ENCODE measurements at regions not wholly inside any gene's neighbourhood (a gene's known extent, or its start where the extent isn't known, plus 50 kb on each side); places are given as distances from the start of the nearest gene placed in this dataset.

GRCh38 chr1:87844251-87844650 lies 515.6 kb downstream of the LMO4 start:
- no peak overlapping the region for H3K27ac ChIP-seq (ENCODE audit: poor library complexity, severe bottlenecking)
- ATAC-seq (ENCODE audit: low read depth) (no peak), DNase-seq (ENCODE audit: low spot score) (no peak)
- no peak overlapping the region for H3K4me3 ChIP-seq (ENCODE audit: severe bottlenecking)
- H3K27me3 ChIP-seq (ENCODE audit: insufficient read depth, poor library complexity, severe bottlenecking) = no peaks in the 10 kb centered on the region
- no peak for TF ChIP-seq CTCF (IDR thresholded peaks at IDR 0.05; ENCODE audit: poor library complexity, severe bottlenecking)
- H3K4me1 ChIP-seq (ENCODE audit: insufficient read depth, poor library complexity, severe bottlenecking) = no peaks in the 10 kb centered on the region
- H3K36me3 ChIP-seq (ENCODE audit: low read depth) = no peaks in the 10 kb centered on the region
- H3K9me3 ChIP-seq (ENCODE audit: severe bottlenecking) = no peaks in the 10 kb centered on the region

GRCh38 chr1:87851490-87851889 lies 522.8 kb downstream of the LMO4 start:
- TF ChIP-seq CTCF (IDR thresholded peaks at IDR 0.05; ENCODE audit: poor library complexity, severe bottlenecking) = no peak
- Histone ChIP-seq H3K4me1 (ENCODE audit: insufficient read depth, poor library complexity, severe bottlenecking) (no peaks in the 10 kb centered on the region), H3K9me3 (ENCODE audit: severe bottlenecking) (no peaks in the 10 kb centered on the region), H3K27me3 (ENCODE audit: insufficient read depth, poor library complexity, severe bottlenecking) (no peaks in the 10 kb centered on the region), H3K27ac (ENCODE audit: poor library complexity, severe bottlenecking) (no peak overlapping the region), H3K36me3 (ENCODE audit: low read depth) (no peaks in the 10 kb centered on the region), H3K4me3 (ENCODE audit: severe bottlenecking) (no peak overlapping the region)
- ATAC-seq (ENCODE audit: low read depth) = no peak
- DNase-seq (ENCODE audit: low spot score) = no peak

GRCh38 chr1:87852410-87853161 lies 523.9 kb downstream of the LMO4 start:
- no peak for ATAC-seq (ENCODE audit: low read depth)
- no peak overlapping the region for H3K4me3 ChIP-seq (ENCODE audit: severe bottlenecking)
- no peaks in the 10 kb centered on the region for H3K27me3 ChIP-seq (ENCODE audit: insufficient read depth, poor library complexity, severe bottlenecking)
- H3K9me3 ChIP-seq (ENCODE audit: severe bottlenecking) = no peaks in the 10 kb centered on the region
- no peaks in the 10 kb centered on the region for H3K36me3 ChIP-seq (ENCODE audit: low read depth)
- TF ChIP-seq CTCF (IDR thresholded peaks at IDR 0.05; ENCODE audit: poor library complexity, severe bottlenecking) = no peak
- H3K27ac ChIP-seq (ENCODE audit: poor library complexity, severe bottlenecking) = no peak overlapping the region
- DNase-seq (ENCODE audit: low spot score) = no peak
- H3K4me1 ChIP-seq (ENCODE audit: insufficient read depth, poor library complexity, severe bottlenecking) = no peaks in the 10 kb centered on the region

- no peak overlapping the region for H3K4me3 ChIP-seq (ENCODE audit: severe bottlenecking)
- H3K9me3 ChIP-seq (ENCODE audit: severe bottlenecking) = no peaks in the 10 kb centered on the region
- H3K27ac ChIP-seq (ENCODE audit: poor library complexity, severe bottlenecking) = no peak overlapping the region
- no peak for ATAC-seq (ENCODE audit: low read depth)
- no peaks in the 10 kb centered on the region for H3K27me3 ChIP-seq (ENCODE audit: insufficient read depth, poor library complexity, severe bottlenecking)
- H3K36me3 ChIP-seq (ENCODE audit: low read depth) = no peaks in the 10 kb centered on the region
- DNase-seq (ENCODE audit: low spot score) = no peak
- no peaks in the 10 kb centered on the region for H3K4me1 ChIP-seq (ENCODE audit: insufficient read depth, poor library complexity, severe bottlenecking)
- TF ChIP-seq CTCF (IDR thresholded peaks at IDR 0.05; ENCODE audit: poor library complexity, severe bottlenecking) = no peak
Measured at GRCh38 chr1:87853576-87854351, 525.1 kb downstream of the LMO4 start.

- Histone ChIP-seq H3K36me3 (ENCODE audit: low read depth) (no peaks in the 10 kb centered on the region), H3K9me3 (ENCODE audit: severe bottlenecking) (no peaks in the 10 kb centered on the region), H3K4me1 (ENCODE audit: insufficient read depth, poor library complexity, severe bottlenecking) (peaks cover 10% of the 10 kb centered on the region), H3K4me3 (ENCODE audit: severe bottlenecking) (no peak overlapping the region), H3K27me3 (ENCODE audit: insufficient read depth, poor library complexity, severe bottlenecking) (no peaks in the 10 kb centered on the region), H3K27ac (ENCODE audit: poor library complexity, severe bottlenecking) (no peak overlapping the region)
- no peak for TF ChIP-seq CTCF (IDR thresholded peaks at IDR 0.05; ENCODE audit: poor library complexity, severe bottlenecking)
- ATAC-seq (ENCODE audit: low read depth) = no peak
- DNase-seq (ENCODE audit: low spot score) = no peak
Measured at GRCh38 chr1:87863317-87863716, 534.6 kb downstream of the LMO4 start.

Data from RWPE2 (cell line).